ENCODE measurements at regions not wholly inside any gene's neighbourhood (a gene's known extent, or its start where the extent isn't known, plus 50 kb on each side); places are given as distances from the start of the nearest gene placed in this dataset.

GRCh38 chr11:105553025-105553424 lies 56.8 kb upstream of the GRIA4 start:
- TF ChIP-seq TAF1 (IDR thresholded peaks at IDR 0.05; ENCODE audit: borderline replicate concordance, insufficient read depth, low read length) (no peak), SIN3A (IDR thresholded peaks at IDR 0.05; ENCODE audit: borderline replicate concordance, insufficient read depth, low read length) (no peak), REST (IDR thresholded peaks at IDR 0.05; ENCODE audit: insufficient read depth in 1 of 2, low read depth in 2 of 2, low read length in 2 of 2) (no peak), POLR2AphosphoS5 (IDR thresholded peaks at IDR 0.05; ENCODE audit: low read depth, low read length) (no peak), FOXP2 (optimal IDR thresholded peaks at IDR 0.05; ENCODE audit: borderline replicate concordance, extremely low read depth, extremely low read length, insufficient read depth) (no peak)

GRCh38 chr11:105548359-105548758 lies 61.5 kb upstream of the GRIA4 start:
- TF ChIP-seq REST (IDR thresholded peaks at IDR 0.05; ENCODE audit: insufficient read depth in 1 of 2, low read depth in 2 of 2, low read length in 2 of 2): no peak
- TF ChIP-seq SIN3A (IDR thresholded peaks at IDR 0.05; ENCODE audit: borderline replicate concordance, insufficient read depth, low read length): no peak
- no peak for TF ChIP-seq TAF1 (IDR thresholded peaks at IDR 0.05; ENCODE audit: borderline replicate concordance, insufficient read depth, low read length)
- no peak for TF ChIP-seq POLR2AphosphoS5 (IDR thresholded peaks at IDR 0.05; ENCODE audit: low read depth, low read length)
- TF ChIP-seq FOXP2 (optimal IDR thresholded peaks at IDR 0.05; ENCODE audit: borderline replicate concordance, extremely low read depth, extremely low read length, insufficient read depth): no peak

GRCh38 chr11:105538588-105538987 lies 71.3 kb upstream of the GRIA4 start:
- TF ChIP-seq FOXP2 (optimal IDR thresholded peaks at IDR 0.05; ENCODE audit: borderline replicate concordance, extremely low read depth, extremely low read length, insufficient read depth) (no peak), POLR2AphosphoS5 (IDR thresholded peaks at IDR 0.05; ENCODE audit: low read depth, low read length) (no peak), REST (IDR thresholded peaks at IDR 0.05; ENCODE audit: insufficient read depth in 1 of 2, low read depth in 2 of 2, low read length in 2 of 2) (no peak), TAF1 (IDR thresholded peaks at IDR 0.05; ENCODE audit: borderline replicate concordance, insufficient read depth, low read length) (no peak), SIN3A (IDR thresholded peaks at IDR 0.05; ENCODE audit: borderline replicate concordance, insufficient read depth, low read length) (no peak)

- no peak for TF ChIP-seq TAF1 (IDR thresholded peaks at IDR 0.05; ENCODE audit: borderline replicate concordance, insufficient read depth, low read length)
- no peak for TF ChIP-seq REST (IDR thresholded peaks at IDR 0.05; ENCODE audit: insufficient read depth in 1 of 2, low read depth in 2 of 2, low read length in 2 of 2)
- no peak for TF ChIP-seq POLR2AphosphoS5 (IDR thresholded peaks at IDR 0.05; ENCODE audit: low read depth, low read length)
- TF ChIP-seq SIN3A (IDR thresholded peaks at IDR 0.05; ENCODE audit: borderline replicate concordance, insufficient read depth, low read length): no peak
- TF ChIP-seq FOXP2 (optimal IDR thresholded peaks at IDR 0.05; ENCODE audit: borderline replicate concordance, extremely low read depth, extremely low read length, insufficient read depth): no peak
These were observed 72.3 kb upstream of the GRIA4 start for GRCh38 chr11:105537531-105537930.

DNA sequence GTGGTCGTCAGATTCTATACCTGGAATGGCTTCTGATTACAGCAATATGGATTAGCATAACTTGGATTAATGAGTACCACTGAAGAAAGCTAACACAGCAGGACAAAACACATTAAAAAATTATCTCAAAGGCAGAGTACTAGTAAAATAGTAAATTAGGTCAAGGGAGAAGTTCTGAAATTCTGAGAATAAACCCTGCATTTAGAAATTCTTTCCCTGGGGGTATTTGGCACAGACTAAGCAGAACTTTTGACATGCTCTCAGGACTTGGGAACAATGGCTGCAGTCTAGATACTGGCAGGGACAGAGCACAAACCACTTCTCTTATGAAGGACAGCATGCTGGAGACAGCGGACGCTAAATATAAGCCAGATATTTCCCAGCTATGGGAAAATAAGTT lies 85.6 kb upstream of the GRIA4 start:
- TF ChIP-seq SIN3A (IDR thresholded peaks at IDR 0.05; ENCODE audit: borderline replicate concordance, insufficient read depth, low read length) (no peak), REST (IDR thresholded peaks at IDR 0.05; ENCODE audit: insufficient read depth in 1 of 2, low read depth in 2 of 2, low read length in 2 of 2) (no peak), FOXP2 (optimal IDR thresholded peaks at IDR 0.05; ENCODE audit: borderline replicate concordance, extremely low read depth, extremely low read length, insufficient read depth) (no peak), TAF1 (IDR thresholded peaks at IDR 0.05; ENCODE audit: borderline replicate concordance, insufficient read depth, low read length) (no peak), POLR2AphosphoS5 (IDR thresholded peaks at IDR 0.05; ENCODE audit: low read depth, low read length) (no peak)

All from PFSK-1 (cell line).